ENCODE measurements at regions not wholly inside any gene's neighbourhood (a gene's known extent, or its start where the extent isn't known, plus 50 kb on each side); places are given as distances from the start of the nearest gene placed in this dataset.

- no peak overlapping the region for H3K4me3 ChIP-seq (ENCODE audit: low read depth, low read length)
- no peaks in the 10 kb centered on the region for H3K9me3 ChIP-seq (ENCODE audit: severe bottlenecking)
- DNase-seq: no peak
- H3K27me3 ChIP-seq (ENCODE audit: insufficient read depth, low read depth, severe bottlenecking): no peaks in the 10 kb centered on the region
- TF ChIP-seq CTCF (IDR thresholded peaks at IDR 0.05; ENCODE audit: low read depth, low read length): no peak
- H3K36me3 ChIP-seq: no peaks in the 10 kb centered on the region
- H3K27ac ChIP-seq: no peak overlapping the region
Measured at GRCh38 chr6:6820641-6821238, 232.2 kb downstream of the LY86 start.

DNA sequence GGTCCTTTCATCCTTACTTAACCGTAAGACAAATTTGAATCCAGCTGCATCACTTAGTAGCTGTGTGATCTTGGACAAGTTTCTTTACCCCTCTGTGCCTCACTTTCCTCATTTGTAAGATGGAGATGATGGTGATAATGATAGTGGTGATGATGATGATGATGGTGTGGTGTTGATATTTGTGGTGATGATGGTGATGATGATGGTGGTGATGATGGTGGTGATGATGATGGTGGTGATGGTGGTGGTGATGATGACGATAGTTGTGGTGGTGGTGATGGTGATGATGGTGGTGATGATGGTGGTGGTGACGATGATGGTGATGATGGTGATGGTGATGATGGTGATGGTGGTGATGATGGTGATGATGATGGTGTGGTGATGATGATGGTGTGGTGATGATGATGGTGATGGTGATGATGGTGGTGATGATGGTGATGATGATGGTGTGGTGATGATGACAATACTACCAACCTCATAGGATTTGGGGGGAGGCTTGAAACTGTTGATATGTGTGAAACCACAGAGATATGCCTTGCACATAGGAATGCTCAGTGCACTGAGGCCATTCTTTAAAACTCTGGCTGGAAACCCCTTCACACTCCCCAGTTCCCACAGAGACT, 233.2 kb downstream of the LY86 start:
- no peak overlapping the region for H3K27ac ChIP-seq
- H3K4me3 ChIP-seq (ENCODE audit: low read depth, low read length): no peak overlapping the region
- no peaks in the 10 kb centered on the region for H3K27me3 ChIP-seq (ENCODE audit: insufficient read depth, low read depth, severe bottlenecking)
- no peaks in the 10 kb centered on the region for H3K36me3 ChIP-seq
- DNase-seq: no peak
- H3K9me3 ChIP-seq (ENCODE audit: severe bottlenecking): no peaks in the 10 kb centered on the region
- no peak for TF ChIP-seq CTCF (IDR thresholded peaks at IDR 0.05; ENCODE audit: low read depth, low read length)

GRCh38 chr6:6823030-6823429, 234.5 kb downstream of the LY86 start:
- H3K27ac ChIP-seq: no peak overlapping the region
- no peak for DNase-seq
- TF ChIP-seq CTCF (IDR thresholded peaks at IDR 0.05; ENCODE audit: low read depth, low read length): no peak

GRCh38 chr6:6823568-6824224, 235.2 kb downstream of the LY86 start:
- DNase-seq: no peak
- Histone ChIP-seq H3K4me3 (ENCODE audit: low read depth, low read length) (no peak overlapping the region), H3K27me3 (ENCODE audit: insufficient read depth, low read depth, severe bottlenecking) (no peaks in the 10 kb centered on the region), H3K9me3 (ENCODE audit: severe bottlenecking) (no peaks in the 10 kb centered on the region), H3K27ac (no peak overlapping the region), H3K36me3 (no peaks in the 10 kb centered on the region)
- no peak for TF ChIP-seq CTCF (IDR thresholded peaks at IDR 0.05; ENCODE audit: low read depth, low read length)

More at GRCh38 chr6:6823030-6823429, 234.5 kb downstream of the LY86 start:
- Histone ChIP-seq H3K36me3 (no peaks in the 10 kb centered on the region), H3K27me3 (ENCODE audit: insufficient read depth, low read depth, severe bottlenecking) (no peaks in the 10 kb centered on the region), H3K4me3 (ENCODE audit: low read depth, low read length) (no peak overlapping the region), H3K9me3 (ENCODE audit: severe bottlenecking) (no peaks in the 10 kb centered on the region)

DNA sequence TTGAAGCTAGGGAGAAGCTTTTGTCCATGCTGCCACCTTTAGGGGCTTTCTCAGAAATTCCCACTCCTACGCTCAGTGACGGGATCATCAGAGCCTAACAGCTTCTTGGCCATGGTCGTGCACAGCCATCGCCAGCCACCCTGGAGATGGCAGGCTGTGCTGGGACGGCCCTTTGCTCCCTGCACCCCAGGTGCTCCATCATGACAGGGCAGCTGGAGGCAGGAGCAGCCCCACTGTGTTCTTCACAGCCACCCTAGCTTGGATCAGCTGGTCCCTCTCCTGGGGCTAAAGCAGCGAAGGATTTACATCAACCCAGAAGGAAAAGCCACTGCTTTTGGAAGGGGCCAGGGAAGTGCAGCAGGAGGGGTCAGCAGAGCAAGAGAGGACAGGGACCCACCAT, 235.9 kb downstream of the LY86 start:
- Histone ChIP-seq H3K4me3 (ENCODE audit: low read depth, low read length) (no peak overlapping the region), H3K9me3 (ENCODE audit: severe bottlenecking) (no peaks in the 10 kb centered on the region), H3K36me3 (no peaks in the 10 kb centered on the region), H3K27me3 (ENCODE audit: insufficient read depth, low read depth, severe bottlenecking) (no peaks in the 10 kb centered on the region), H3K27ac (no peak overlapping the region)
- no peak for TF ChIP-seq CTCF (IDR thresholded peaks at IDR 0.05; ENCODE audit: low read depth, low read length)
- DNase-seq: no peak

Measured in WERI-Rb-1 (cell line).